ENCODE measurements at regions not wholly inside any gene's neighbourhood (a gene's known extent, or its start where the extent isn't known, plus 50 kb on each side); places are given as distances from the start of the nearest gene placed in this dataset.

DNA sequence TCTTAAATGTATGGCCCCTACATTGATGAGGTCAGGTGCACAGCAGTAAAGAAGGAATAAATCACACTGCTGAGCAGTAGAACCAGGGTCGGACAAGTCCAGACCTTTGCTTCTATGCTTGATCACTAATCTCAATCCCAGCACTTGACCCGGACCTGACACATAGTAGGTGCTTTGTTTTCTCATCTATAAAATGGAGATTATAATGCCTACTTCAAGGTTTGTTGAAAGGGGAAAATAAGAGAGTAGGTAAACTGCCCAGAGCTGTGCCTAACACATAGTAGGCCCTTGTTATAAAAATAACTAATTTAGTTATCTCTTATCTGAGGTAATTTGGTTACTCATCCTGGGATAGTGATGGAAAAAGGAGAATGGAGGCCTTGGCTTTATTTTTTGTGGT is 125.0 kb downstream of the RXFP2 start (continued):
- TF ChIP-seq, protein P1, sequence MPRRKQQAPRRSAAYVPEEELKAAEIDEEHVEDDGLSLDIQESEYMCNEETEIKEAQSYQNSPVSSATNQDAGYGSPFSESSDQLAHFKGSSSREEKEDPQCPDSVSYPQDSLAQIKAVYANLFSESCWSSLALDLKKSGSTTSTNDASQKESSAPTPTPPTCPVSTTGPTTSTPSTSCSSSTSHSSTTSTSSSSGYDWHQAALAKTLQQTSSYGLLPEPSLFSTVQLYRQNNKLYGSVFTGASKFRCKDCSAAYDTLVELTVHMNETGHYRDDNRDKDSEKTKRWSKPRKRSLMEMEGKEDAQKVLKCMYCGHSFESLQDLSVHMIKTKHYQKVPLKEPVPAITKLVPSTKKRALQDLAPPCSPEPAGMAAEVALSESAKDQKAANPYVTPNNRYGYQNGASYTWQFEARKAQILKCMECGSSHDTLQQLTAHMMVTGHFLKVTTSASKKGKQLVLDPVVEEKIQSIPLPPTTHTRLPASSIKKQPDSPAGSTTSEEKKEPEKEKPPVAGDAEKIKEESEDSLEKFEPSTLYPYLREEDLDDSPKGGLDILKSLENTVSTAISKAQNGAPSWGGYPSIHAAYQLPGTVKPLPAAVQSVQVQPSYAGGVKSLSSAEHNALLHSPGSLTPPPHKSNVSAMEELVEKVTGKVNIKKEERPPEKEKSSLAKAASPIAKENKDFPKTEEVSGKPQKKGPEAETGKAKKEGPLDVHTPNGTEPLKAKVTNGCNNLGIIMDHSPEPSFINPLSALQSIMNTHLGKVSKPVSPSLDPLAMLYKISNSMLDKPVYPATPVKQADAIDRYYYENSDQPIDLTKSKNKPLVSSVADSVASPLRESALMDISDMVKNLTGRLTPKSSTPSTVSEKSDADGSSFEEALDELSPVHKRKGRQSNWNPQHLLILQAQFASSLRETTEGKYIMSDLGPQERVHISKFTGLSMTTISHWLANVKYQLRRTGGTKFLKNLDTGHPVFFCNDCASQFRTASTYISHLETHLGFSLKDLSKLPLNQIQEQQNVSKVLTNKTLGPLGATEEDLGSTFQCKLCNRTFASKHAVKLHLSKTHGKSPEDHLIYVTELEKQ (tag by site-specific recombination; IDR thresholded peaks at IDR 0.05; ENCODE audit: borderline replicate concordance), result no peak
- TF ChIP-seq, protein P2, sequence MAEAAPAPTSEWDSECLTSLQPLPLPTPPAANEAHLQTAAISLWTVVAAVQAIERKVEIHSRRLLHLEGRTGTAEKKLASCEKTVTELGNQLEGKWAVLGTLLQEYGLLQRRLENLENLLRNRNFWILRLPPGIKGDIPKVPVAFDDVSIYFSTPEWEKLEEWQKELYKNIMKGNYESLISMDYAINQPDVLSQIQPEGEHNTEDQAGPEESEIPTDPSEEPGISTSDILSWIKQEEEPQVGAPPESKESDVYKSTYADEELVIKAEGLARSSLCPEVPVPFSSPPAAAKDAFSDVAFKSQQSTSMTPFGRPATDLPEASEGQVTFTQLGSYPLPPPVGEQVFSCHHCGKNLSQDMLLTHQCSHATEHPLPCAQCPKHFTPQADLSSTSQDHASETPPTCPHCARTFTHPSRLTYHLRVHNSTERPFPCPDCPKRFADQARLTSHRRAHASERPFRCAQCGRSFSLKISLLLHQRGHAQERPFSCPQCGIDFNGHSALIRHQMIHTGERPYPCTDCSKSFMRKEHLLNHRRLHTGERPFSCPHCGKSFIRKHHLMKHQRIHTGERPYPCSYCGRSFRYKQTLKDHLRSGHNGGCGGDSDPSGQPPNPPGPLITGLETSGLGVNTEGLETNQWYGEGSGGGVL (tag by site-specific recombination; IDR thresholded peaks at IDR 0.05), result no peak
- TF ChIP-seq HOXD13 (CRISPR knock-in tag; IDR thresholded peaks at IDR 0.05; ENCODE audit: borderline replicate concordance), result no peak
- no peak for TF ChIP-seq GLI2 (tag by site-specific recombination; IDR thresholded peaks at IDR 0.05; ENCODE audit: borderline replicate concordance, low read depth)
- TF ChIP-seq ZNF2 (tag by site-specific recombination; IDR thresholded peaks at IDR 0.05), result no peak
- TF ChIP-seq, protein P3, sequence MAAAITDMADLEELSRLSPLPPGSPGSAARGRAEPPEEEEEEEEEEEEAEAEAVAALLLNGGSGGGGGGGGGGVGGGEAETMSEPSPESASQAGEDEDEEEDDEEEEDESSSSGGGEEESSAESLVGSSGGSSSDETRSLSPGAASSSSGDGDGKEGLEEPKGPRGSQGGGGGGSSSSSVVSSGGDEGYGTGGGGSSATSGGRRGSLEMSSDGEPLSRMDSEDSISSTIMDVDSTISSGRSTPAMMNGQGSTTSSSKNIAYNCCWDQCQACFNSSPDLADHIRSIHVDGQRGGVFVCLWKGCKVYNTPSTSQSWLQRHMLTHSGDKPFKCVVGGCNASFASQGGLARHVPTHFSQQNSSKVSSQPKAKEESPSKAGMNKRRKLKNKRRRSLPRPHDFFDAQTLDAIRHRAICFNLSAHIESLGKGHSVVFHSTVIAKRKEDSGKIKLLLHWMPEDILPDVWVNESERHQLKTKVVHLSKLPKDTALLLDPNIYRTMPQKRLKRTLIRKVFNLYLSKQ (tag by site-specific recombination; IDR thresholded peaks at IDR 0.05; ENCODE audit: borderline replicate concordance), result no peak

DNA sequence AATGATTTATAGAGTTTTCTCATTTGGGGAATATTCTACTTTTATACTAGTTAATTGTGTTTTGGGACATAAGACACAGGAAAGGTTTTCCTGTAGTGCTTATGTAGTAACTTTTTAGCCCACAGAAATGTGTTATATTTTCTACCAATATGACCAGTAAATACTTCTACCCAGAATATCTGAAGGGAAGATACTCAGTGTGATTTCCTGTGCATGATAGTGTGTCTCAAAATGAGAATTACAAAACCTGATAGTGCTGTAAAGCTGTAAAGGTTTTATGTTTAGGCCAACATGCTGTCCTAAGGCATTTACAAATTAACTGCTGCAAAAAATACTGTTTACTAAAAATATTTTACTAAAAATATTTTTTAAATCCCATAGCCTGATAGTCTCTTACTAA is 126.8 kb downstream of the RXFP2 start:
- peaks cover 3% of the 10 kb centered on the region; the same call in 1 of the 2 replicates for H3K4me1 ChIP-seq (ENCODE audit: control insufficient read depth, insufficient read depth, low read length)
- POLR2A ChIA-PET, result no interaction called here
- CTCF ChIA-PET, result interaction anchor here (0.6 to 0.7 kb wide), 2 partner anchors 44 to 1776 kb away, joined by 3 read pairs; no protein-coding TSS in a partner anchor

DNA sequence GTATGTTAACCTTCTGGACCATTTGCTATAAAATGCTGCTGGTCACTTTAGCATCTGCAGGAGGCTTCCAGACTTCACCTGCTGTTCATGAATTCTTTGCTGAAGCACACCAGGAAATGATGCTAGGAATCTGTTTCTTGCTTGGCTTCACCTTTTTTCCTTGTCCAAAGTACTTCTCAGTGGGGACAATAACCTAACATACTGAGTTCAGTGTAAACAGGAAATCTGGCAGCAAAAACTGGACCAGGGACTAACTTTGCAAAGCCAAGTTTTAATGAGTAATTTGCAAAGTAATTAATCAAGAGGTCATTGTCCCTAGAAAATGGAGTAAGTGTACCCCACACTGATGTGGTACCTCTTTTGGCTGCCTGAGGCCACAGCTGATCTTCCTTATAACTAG is 128.4 kb downstream of the RXFP2 start:
- Histone ChIP-seq H3K27ac (ENCODE audit: extremely low read depth, low read depth, low read length) (no peak overlapping the region), H3K4me1 (ENCODE audit: control insufficient read depth, insufficient read depth, low read length) (peaks cover 3% of the 10 kb centered on the region; the same call in 1 of the 2 replicates), H3K9me3 (ENCODE audit: control insufficient read depth, insufficient read depth, low read depth, low read length) (no peaks in the 10 kb centered on the region), H3K4me3 (ENCODE audit: low read depth, low read length) (no peak overlapping the region), H3K36me3 (ENCODE audit: control insufficient read depth in 2 of 2, insufficient read depth in 1 of 2, low read length in 2 of 2) (no peaks in the 10 kb centered on the region)
- POLR2A ChIA-PET, result no interaction called here
- CTCF ChIA-PET, result no interaction called here
- TF ChIP-seq ZNF350 (tag by site-specific recombination; IDR thresholded peaks at IDR 0.05) (no peak), ZBTB20 (tag by site-specific recombination; IDR thresholded peaks at IDR 0.05) (no peak), ZNF169 (tag by site-specific recombination; IDR thresholded peaks at IDR 0.05) (no peak), ZNF510 (tag by site-specific recombination; IDR thresholded peaks at IDR 0.05; ENCODE audit: insufficient replicate concordance) (no peak), ZNF610 (tag by site-specific recombination; IDR thresholded peaks at IDR 0.05; ENCODE audit: borderline replicate concordance) (no peak), ZNF777 (tag by site-specific recombination; IDR thresholded peaks at IDR 0.05; ENCODE audit: borderline replicate concordance) (no peak), GLIS2 (tag by site-specific recombination; IDR thresholded peaks at IDR 0.05) (no peak), ZNF501 (tag by site-specific recombination; IDR thresholded peaks at IDR 0.05) (no peak), ZNF175 (tag by site-specific recombination; IDR thresholded peaks at IDR 0.05) (no peak)
- TF ChIP-seq, protein P4, sequence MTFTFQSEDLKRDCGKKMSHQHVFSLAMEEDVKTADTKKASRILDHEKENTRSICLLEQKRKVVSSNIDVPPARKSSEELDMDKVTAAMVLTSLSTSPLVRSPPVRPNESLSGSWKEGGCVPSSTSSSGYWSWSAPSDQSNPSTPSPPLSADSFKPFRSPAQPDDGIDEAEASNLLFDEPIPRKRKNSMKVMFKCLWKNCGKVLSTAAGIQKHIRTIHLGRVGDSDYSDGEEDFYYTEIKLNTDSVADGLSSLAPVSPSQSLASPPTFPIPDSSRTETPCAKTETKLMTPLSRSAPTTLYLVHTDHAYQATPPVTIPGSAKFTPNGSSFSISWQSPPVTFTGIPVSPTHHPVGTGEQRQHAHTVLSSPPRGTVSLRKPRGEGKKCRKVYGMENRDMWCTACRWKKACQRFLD (tag by site-specific recombination; IDR thresholded peaks at IDR 0.05), result no peak

More for the DNA sequence above, 126.8 kb downstream of the RXFP2 start:
- no peaks in the 10 kb centered on the region for H3K36me3 ChIP-seq (ENCODE audit: control insufficient read depth in 2 of 2, insufficient read depth in 1 of 2, low read length in 2 of 2)
- no peak overlapping the region for H3K4me3 ChIP-seq (ENCODE audit: low read depth, low read length)
- H3K27ac ChIP-seq (ENCODE audit: extremely low read depth, low read depth, low read length), result no peak overlapping the region
- TF ChIP-seq, protein P5, sequence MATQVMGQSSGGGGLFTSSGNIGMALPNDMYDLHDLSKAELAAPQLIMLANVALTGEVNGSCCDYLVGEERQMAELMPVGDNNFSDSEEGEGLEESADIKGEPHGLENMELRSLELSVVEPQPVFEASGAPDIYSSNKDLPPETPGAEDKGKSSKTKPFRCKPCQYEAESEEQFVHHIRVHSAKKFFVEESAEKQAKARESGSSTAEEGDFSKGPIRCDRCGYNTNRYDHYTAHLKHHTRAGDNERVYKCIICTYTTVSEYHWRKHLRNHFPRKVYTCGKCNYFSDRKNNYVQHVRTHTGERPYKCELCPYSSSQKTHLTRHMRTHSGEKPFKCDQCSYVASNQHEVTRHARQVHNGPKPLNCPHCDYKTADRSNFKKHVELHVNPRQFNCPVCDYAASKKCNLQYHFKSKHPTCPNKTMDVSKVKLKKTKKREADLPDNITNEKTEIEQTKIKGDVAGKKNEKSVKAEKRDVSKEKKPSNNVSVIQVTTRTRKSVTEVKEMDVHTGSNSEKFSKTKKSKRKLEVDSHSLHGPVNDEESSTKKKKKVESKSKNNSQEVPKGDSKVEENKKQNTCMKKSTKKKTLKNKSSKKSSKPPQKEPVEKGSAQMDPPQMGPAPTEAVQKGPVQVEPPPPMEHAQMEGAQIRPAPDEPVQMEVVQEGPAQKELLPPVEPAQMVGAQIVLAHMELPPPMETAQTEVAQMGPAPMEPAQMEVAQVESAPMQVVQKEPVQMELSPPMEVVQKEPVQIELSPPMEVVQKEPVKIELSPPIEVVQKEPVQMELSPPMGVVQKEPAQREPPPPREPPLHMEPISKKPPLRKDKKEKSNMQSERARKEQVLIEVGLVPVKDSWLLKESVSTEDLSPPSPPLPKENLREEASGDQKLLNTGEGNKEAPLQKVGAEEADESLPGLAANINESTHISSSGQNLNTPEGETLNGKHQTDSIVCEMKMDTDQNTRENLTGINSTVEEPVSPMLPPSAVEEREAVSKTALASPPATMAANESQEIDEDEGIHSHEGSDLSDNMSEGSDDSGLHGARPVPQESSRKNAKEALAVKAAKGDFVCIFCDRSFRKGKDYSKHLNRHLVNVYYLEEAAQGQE (tag by site-specific recombination; IDR thresholded peaks at IDR 0.05), result no peak
- no peak for TF ChIP-seq ZNF843 (tag by site-specific recombination; IDR thresholded peaks at IDR 0.05)
- no peak for TF ChIP-seq BCL11B (tag by site-specific recombination; IDR thresholded peaks at IDR 0.05; ENCODE audit: low read depth)
- TF ChIP-seq SP7 (tag by site-specific recombination; IDR thresholded peaks at IDR 0.05), result no peak
- H3K9me3 ChIP-seq (ENCODE audit: control insufficient read depth, insufficient read depth, low read depth, low read length), result no peaks in the 10 kb centered on the region
